ENCODE measurements at regions not wholly inside any gene's neighbourhood (a gene's known extent, or its start where the extent isn't known, plus 50 kb on each side); places are given as distances from the start of the nearest gene placed in this dataset.

- TF ChIP-seq POLR2A (IDR thresholded peaks at IDR 0.05) = no peak
- TF ChIP-seq, protein P1, sequence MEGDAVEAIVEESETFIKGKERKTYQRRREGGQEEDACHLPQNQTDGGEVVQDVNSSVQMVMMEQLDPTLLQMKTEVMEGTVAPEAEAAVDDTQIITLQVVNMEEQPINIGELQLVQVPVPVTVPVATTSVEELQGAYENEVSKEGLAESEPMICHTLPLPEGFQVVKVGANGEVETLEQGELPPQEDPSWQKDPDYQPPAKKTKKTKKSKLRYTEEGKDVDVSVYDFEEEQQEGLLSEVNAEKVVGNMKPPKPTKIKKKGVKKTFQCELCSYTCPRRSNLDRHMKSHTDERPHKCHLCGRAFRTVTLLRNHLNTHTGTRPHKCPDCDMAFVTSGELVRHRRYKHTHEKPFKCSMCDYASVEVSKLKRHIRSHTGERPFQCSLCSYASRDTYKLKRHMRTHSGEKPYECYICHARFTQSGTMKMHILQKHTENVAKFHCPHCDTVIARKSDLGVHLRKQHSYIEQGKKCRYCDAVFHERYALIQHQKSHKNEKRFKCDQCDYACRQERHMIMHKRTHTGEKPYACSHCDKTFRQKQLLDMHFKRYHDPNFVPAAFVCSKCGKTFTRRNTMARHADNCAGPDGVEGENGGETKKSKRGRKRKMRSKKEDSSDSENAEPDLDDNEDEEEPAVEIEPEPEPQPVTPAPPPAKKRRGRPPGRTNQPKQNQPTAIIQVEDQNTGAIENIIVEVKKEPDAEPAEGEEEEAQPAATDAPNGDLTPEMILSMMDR (IDR thresholded peaks at IDR 0.05) = no peak
These were observed 188.6 kb downstream of the CWF19L2 start for GRCh38 chr11:107268977-107269376.

All from lower leg skin (tissue), 3 donors.